Upper lobe of left lung (tissue), 4 donors: ENCODE measurements at regions not wholly inside any gene's neighbourhood (a gene's known extent, or its start where the extent isn't known, plus 50 kb on each side); places are given as distances from the start of the nearest gene placed in this dataset.

Experiments used
- EP300 ChIP-seq, 4 donors: sonication (generic); formaldehyde crosslinking; IDR thresholded peaks; one replicate each; pipeline ENCODE4 v1.5.1; 2017; ENCODE audit warnings: antibody characterized with exemption in 4 of 4, control low read depth in 2 of 4
- POLR2A ChIP-seq, 4 donors: fragments of 450-650 bp; IDR thresholded peaks; one replicate each; pipeline ENCODE4 v1.5.1; 2016 to 2017; ENCODE audit warnings: antibody characterized with exemption in 4 of 4, mild to moderate bottlenecking in 2 of 4
- POLR2AphosphoS5 ChIP-seq, 2 donors: sonication (generic); formaldehyde crosslinking; IDR thresholded peaks; one replicate each; pipeline ENCODE4 v1.5.1; 2017; ENCODE audit warnings: antibody characterized with exemption in 2 of 2
- TF ChIP-seq, protein P1 (sequence below), 6 experiments: fragments of 450-650 bp in 4 of 6; fragments of 200-600 bp in 2 of 6; sonication (generic) in 2 of 6; IDR thresholded peaks; one replicate each; pipeline ENCODE4 v1.5.1; 2016 to 2019; ENCODE audit warnings: antibody characterized with exemption in 6 of 6

DNA sequence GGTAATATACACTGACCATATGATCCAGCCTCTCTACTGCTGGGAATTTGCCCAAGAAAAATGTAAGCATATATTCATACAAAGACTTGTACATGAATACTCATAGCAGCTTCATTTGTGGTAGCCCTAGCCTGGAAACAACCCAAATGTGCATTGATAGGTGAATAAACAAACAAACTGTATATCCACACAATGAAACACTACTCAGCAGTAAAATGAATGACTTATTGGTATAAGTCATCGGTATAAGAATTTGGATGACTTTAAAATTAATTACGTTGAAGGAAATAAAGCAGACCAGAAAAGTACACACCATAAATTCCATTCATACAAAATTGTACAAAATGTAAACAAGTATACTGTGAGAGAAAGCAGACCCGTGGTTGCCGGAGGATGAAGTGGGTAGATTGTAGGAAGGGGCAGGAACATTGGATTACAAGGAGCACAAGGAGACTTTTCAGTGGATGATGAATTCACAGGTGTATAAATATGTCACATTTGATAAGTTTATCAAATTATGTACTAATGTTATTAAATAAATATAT is 376.7 kb downstream of the TDRD15 start:
- TF ChIP-seq, protein P1, sequence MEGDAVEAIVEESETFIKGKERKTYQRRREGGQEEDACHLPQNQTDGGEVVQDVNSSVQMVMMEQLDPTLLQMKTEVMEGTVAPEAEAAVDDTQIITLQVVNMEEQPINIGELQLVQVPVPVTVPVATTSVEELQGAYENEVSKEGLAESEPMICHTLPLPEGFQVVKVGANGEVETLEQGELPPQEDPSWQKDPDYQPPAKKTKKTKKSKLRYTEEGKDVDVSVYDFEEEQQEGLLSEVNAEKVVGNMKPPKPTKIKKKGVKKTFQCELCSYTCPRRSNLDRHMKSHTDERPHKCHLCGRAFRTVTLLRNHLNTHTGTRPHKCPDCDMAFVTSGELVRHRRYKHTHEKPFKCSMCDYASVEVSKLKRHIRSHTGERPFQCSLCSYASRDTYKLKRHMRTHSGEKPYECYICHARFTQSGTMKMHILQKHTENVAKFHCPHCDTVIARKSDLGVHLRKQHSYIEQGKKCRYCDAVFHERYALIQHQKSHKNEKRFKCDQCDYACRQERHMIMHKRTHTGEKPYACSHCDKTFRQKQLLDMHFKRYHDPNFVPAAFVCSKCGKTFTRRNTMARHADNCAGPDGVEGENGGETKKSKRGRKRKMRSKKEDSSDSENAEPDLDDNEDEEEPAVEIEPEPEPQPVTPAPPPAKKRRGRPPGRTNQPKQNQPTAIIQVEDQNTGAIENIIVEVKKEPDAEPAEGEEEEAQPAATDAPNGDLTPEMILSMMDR (IDR thresholded peaks at IDR 0.05): no peak
- TF ChIP-seq POLR2AphosphoS5 (IDR thresholded peaks at IDR 0.05) (no peak), EP300 (IDR thresholded peaks at IDR 0.05) (no peak), POLR2A (IDR thresholded peaks at IDR 0.05) (no peak)
